ENCODE measurements at regions not wholly inside any gene's neighbourhood (a gene's known extent, or its start where the extent isn't known, plus 50 kb on each side); places are given as distances from the start of the nearest gene placed in this dataset.

DNA sequence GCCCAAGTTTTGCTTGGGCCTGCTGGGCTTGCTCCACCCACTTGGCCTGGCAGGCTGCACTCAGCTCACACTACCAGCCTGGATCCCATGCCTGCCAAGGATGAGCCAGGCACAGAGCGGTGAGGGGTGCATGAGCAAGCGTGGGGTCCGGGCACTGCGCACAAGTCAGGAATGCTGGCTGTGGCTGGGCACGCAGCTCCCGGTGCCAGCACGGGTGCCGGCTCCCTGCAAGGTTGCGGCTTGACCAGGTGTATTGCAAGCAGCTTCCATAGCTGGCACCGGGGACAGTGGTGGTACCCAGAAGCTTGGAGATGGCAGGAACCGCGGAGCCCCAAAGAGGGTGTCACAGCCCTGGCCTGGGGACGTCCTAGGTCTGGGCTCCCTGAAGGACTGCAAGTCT, 224.4 kb upstream of the NRIP1 start:
- Histone ChIP-seq H3K27me3 (ENCODE audit: control insufficient read depth, insufficient read depth, low read length) (no peaks in the 10 kb centered on the region), H3K9me3 (ENCODE audit: control insufficient read depth in 2 of 3, insufficient read depth in 1 of 3, low read length in 3 of 3) (no peaks in the 10 kb centered on the region), H3K9ac (ENCODE audit: low read length in 3 of 3) (no peak overlapping the region), H3K4me3 (ENCODE audit: low read length in 3 of 3) (no peak overlapping the region), H3K4me1 (ENCODE audit: control insufficient read depth in 2 of 3, insufficient read depth in 2 of 3, low read depth in 1 of 3, low read length in 3 of 3) (no peaks in the 10 kb centered on the region), H3K36me3 (ENCODE audit: control insufficient read depth in 2 of 3, insufficient read depth in 3 of 3, low read length in 3 of 3) (no peaks in the 10 kb centered on the region), H3K27ac (ENCODE audit: low read depth in 2 of 2, low read length in 2 of 2) (no peak overlapping the region)
- intact Hi-C loops (cut with DNase I) = no loop called here
- TF ChIP-seq, protein P1, sequence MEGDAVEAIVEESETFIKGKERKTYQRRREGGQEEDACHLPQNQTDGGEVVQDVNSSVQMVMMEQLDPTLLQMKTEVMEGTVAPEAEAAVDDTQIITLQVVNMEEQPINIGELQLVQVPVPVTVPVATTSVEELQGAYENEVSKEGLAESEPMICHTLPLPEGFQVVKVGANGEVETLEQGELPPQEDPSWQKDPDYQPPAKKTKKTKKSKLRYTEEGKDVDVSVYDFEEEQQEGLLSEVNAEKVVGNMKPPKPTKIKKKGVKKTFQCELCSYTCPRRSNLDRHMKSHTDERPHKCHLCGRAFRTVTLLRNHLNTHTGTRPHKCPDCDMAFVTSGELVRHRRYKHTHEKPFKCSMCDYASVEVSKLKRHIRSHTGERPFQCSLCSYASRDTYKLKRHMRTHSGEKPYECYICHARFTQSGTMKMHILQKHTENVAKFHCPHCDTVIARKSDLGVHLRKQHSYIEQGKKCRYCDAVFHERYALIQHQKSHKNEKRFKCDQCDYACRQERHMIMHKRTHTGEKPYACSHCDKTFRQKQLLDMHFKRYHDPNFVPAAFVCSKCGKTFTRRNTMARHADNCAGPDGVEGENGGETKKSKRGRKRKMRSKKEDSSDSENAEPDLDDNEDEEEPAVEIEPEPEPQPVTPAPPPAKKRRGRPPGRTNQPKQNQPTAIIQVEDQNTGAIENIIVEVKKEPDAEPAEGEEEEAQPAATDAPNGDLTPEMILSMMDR (IDR thresholded peaks at IDR 0.05; ENCODE audit: borderline replicate concordance, extremely low read depth, insufficient read depth) = no peak
- no peak for FAIRE-seq
- peak in 1 of 5 donors; percentile 69 for DNase-seq

DNA sequence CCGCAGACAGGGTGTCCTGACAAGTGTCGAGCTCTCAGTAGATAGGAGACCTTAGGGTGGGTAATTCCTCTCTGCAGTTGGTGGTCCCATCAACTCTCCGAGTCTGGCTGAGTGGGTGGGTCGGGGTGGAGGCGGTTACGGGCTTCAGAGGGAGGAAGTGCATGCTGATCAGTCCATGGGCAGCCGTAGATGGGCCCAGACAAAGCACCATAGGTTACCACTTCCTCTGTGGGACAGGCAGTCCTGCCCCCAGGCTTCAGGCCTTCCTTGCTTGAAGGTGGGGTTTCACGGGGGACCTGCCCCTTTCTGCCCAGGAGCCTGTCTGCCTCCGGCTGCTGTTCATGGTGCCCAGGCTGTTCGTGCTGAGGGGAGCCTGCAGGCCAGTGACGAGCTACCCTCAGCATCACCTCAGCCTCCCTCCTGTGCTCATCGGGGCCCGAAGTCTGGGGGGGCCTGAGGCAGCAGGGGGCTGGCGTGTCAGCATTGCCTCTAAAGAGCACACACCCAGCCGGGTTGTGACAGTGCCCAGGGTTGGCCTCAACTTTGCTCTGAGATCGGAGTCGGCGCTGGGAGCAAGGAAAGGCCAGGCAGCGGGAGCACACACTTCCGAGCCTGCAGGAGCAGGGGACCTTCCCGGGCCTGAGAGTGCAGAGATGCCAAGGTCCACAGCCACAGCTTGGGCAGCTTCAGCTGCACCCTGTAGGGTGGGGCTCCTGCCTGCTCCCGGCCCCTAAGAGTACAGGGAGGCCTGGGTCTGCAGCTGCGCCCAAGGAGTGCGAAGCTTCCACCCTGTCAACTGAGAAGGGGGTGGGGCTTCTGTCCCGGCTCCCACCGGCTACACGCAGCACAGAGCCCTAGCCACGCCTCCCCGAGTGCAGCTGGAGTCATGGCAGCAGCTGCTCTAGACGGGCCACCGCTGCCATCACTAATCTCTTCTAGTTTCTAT, 225.4 kb upstream of the NRIP1 start:
- no peak overlapping the region for H3K27ac ChIP-seq (ENCODE audit: low read depth in 2 of 2, low read length in 2 of 2)
- no peak overlapping the region for H3K9ac ChIP-seq (ENCODE audit: low read length in 3 of 3)
- no peaks in the 10 kb centered on the region for H3K9me3 ChIP-seq (ENCODE audit: control insufficient read depth in 2 of 3, insufficient read depth in 1 of 3, low read length in 3 of 3)
- TF ChIP-seq, protein P1 (IDR thresholded peaks at IDR 0.05; ENCODE audit: borderline replicate concordance, extremely low read depth, insufficient read depth) = no peak
- H3K36me3 ChIP-seq (ENCODE audit: control insufficient read depth in 2 of 3, insufficient read depth in 3 of 3, low read length in 3 of 3) = no peaks in the 10 kb centered on the region
- intact Hi-C loops (cut with DNase I) = no loop called here
- H3K4me1 ChIP-seq (ENCODE audit: control insufficient read depth in 2 of 3, insufficient read depth in 2 of 3, low read depth in 1 of 3, low read length in 3 of 3) = no peaks in the 10 kb centered on the region
- DNase-seq (peak; percentile 71 to 86 (median 80)), FAIRE-seq (no peak)
- H3K27me3 ChIP-seq (ENCODE audit: control insufficient read depth, insufficient read depth, low read length) = no peaks in the 10 kb centered on the region
- peak overlapping the region in 1 of 3 donors; percentile 19 for H3K4me3 ChIP-seq (ENCODE audit: low read length in 3 of 3)

DNA sequence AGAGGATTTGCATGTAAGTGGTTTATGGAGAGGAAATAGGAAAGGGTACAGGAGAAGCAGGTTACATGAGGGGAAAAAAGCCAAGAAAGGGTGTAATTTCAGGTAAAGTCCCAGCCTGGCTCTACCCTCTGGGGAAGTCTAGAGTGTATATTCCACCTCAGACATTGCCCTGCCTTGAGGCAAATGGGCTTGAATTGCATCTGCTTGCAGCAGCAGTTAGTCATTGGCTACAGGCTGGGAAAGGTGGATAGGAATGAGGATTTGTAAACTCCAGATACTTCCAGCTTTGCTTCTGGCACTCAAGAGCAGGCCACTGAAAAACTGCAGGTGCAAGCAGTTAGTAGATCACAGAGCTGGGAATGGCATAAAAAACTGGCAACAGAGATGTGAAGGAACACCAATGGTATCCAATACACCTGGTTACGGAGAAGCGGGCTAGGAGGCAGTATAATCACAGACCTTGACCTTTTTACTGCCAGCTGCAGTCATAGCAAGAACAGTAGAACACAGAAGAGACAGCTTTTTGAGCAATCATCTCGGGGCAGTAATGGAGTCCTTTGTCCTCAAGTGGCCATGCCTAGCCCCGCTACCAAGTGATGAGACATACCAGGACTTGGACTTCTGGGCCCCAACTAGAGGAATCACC, 226.9 kb upstream of the NRIP1 start:
- DNase-seq (no peak), FAIRE-seq (no peak)
- intact Hi-C loops (cut with DNase I) = no loop called here
- no peaks in the 10 kb centered on the region for H3K27me3 ChIP-seq (ENCODE audit: control insufficient read depth, insufficient read depth, low read length)
- H3K9ac ChIP-seq (ENCODE audit: low read length in 3 of 3) = no peak overlapping the region
- H3K4me1 ChIP-seq (ENCODE audit: control insufficient read depth in 2 of 3, insufficient read depth in 2 of 3, low read depth in 1 of 3, low read length in 3 of 3) = no peaks in the 10 kb centered on the region
- no peak overlapping the region for H3K4me3 ChIP-seq (ENCODE audit: low read length in 3 of 3)
- TF ChIP-seq, protein P1 (IDR thresholded peaks at IDR 0.05; ENCODE audit: borderline replicate concordance, extremely low read depth, insufficient read depth) = no peak
- H3K9me3 ChIP-seq (ENCODE audit: control insufficient read depth in 2 of 3, insufficient read depth in 1 of 3, low read length in 3 of 3) = no peaks in the 10 kb centered on the region
- no peaks in the 10 kb centered on the region for H3K36me3 ChIP-seq (ENCODE audit: control insufficient read depth in 2 of 3, insufficient read depth in 3 of 3, low read length in 3 of 3)
- H3K27ac ChIP-seq (ENCODE audit: low read depth in 2 of 2, low read length in 2 of 2) = no peak overlapping the region

All from kidney (tissue), 13 donors.